ENCODE measurements at regions not wholly inside any gene's neighbourhood (a gene's known extent, or its start where the extent isn't known, plus 50 kb on each side); places are given as distances from the start of the nearest gene placed in this dataset.

DNA sequence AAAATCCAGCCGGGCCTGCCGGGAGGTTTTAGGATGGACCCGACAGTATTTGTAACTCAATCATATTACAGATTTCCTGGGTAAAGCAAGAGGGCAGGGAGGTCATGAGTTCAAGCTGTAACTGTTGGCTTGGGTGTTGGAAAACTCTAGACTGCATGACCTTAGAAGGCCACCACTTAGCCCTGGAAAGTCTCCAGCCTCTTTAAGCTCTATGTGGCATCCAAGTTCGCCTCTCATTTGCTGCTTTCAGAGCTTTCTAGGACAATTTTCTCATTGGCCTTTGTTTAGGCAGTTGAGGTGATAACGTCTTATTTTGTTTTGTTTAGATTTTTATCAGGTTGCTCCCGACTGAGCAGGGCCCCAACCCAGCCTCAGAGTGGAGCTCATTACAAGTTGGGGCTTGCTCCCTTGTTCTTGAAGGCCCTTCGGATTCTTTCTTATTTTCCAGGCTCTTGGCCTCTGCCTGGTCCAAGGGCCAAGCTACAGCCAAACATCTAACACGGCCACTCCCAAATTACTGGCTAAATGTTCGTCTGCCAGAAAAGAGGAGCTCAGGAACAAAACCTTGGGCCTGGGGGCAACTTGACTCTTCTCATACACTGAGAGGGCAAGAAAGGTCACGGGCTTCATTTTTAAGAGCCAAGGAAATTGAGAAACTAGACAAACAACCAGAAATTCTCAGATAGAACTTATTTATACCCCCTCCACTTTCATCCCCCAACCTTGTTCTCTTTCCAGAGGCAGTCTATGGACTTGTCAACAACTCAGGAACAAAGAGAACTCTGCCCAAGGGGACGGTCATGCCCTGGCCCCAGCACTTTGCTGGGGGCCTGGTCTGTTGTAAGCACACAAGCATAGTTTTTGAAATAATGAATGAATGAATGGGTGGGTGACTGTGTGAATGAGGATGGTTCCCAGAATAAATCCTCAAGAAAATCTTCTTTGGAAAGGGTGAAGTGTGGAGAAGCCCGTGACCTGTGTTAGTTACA is 526.9 kb downstream of the BNC2 start:
- no peak for DNase-seq (ENCODE audit: low spot score)

GRCh38 chr9:16344343-16344742 is 526.1 kb downstream of the BNC2 start:
- no peak for DNase-seq (ENCODE audit: low spot score)

DNA sequence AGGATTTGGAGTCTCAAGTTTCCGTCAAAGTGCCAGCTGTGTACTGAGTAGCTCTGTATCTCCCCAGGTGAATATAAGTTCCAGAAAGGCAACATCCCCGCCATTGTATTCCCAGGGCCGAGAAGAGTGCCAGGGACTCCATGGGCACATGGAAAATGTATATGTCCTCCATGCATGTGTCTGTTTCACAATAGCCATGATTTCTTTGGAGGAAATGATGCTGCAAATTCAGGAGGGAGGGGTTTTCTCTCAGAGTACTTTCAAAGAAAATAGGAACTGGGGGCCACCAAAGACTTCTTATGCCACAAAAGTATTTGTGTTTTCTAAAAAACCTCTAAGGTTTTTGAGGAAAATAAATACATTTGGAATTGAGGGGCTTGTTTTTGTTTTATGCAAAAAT is 524.6 kb downstream of the BNC2 start:
- DNase-seq (ENCODE audit: low spot score) = no peak

GRCh38 chr9:16347886-16348285 is 522.6 kb downstream of the BNC2 start:
- DNase-seq (ENCODE audit: low spot score) = no peak

GRCh38 chr9:16348531-16348930 is 521.9 kb downstream of the BNC2 start:
- no peak for DNase-seq (ENCODE audit: low spot score)

- no peak for DNase-seq (ENCODE audit: low spot score)
Measured at GRCh38 chr9:16352251-16352650, 518.2 kb downstream of the BNC2 start.

- DNase-seq (ENCODE audit: low spot score) = no peak
Measured at GRCh38 chr9:16352791-16353401, 517.6 kb downstream of the BNC2 start.

GRCh38 chr9:16356196-16356765 is 514.2 kb downstream of the BNC2 start:
- DNase-seq (ENCODE audit: low spot score) = no peak

DNA sequence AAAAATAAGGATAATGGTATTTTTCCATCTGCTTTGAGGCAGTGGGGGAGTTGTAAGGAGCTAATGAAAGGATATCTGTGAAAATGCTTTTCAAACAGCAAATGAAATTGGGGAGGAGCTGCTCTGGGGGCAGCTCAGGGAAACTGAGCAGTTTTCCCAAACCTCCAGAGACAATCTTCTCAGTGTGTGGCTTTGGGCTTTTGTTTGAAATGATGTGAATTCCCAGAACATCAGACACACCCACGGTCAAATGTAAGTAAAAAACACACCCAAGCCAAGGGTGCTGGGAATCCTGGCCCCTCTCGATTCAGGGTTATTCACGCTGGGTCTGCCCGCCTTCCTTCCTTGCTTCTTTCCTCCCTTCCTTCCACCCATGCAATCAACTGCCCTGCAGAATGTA is 512.6 kb downstream of the BNC2 start:
- no peak for DNase-seq (ENCODE audit: low spot score)

GRCh38 chr9:16358751-16359150 is 511.7 kb downstream of the BNC2 start:
- no peak for DNase-seq (ENCODE audit: low spot score)

Measured in germinal center (tissue), 1 donor.